ENCODE measurements at regions not wholly inside any gene's neighbourhood (a gene's known extent, or its start where the extent isn't known, plus 50 kb on each side); places are given as distances from the start of the nearest gene placed in this dataset.

- no peak for DNase-seq (ENCODE audit: low spot score)
- no peak for TF ChIP-seq CTCF (IDR thresholded peaks at IDR 0.05)
- Histone ChIP-seq H3K27ac (no peak overlapping the region), H3K4me3 (no peak overlapping the region)
Observed at GRCh38 chr9:96084331-96084734, 208.8 kb downstream of the ERCC6L2 start.

DNA sequence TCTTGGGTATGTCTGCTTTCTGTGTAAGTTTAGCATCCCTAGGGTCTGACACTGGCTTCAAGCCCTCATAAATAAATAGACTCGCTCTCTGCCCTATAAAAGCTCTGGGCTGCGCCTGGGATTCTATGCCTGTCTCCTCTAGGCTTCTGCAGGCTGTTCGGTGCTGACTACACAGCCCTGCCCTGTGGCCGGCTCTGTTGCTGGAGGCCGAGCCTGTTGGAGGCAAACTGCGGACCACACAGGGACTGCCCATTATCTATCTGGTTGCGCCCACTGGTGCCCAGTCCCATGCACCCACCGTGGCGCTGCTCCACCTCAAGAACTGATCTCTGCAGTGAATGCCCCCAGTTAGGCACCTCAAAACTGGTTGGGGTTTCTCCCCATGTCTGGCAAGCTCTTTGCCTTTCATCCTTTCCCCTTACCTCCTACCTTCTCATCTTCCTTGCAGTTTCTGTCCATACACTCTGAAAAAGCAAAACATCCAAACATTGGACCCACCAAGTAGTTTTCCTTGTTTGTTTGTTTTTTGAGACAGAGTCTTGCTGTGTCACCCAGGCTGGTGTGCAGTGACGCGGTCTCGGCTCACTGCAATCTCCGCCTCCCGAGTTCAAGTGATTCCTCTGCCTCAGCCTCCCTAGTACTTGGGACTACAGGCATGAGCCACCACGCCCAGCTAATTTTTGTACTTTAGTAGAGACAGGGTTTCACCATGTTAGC, 207.2 kb downstream of the ERCC6L2 start:
- TF ChIP-seq CTCF (IDR thresholded peaks at IDR 0.05): no peak

GRCh38 chr9:96080364-96080763, 204.9 kb downstream of the ERCC6L2 start:
- no peak for TF ChIP-seq CTCF (IDR thresholded peaks at IDR 0.05)
- Histone ChIP-seq H3K4me3 (no peak overlapping the region), H3K27ac (no peak overlapping the region)
- DNase-seq (ENCODE audit: low spot score): no peak

More for the DNA sequence above, 207.2 kb downstream of the ERCC6L2 start:
- Histone ChIP-seq H3K4me3 (no peak overlapping the region), H3K27ac (no peak overlapping the region)
- no peak for DNase-seq (ENCODE audit: low spot score)

GRCh38 chr9:96079779-96080178, 204.3 kb downstream of the ERCC6L2 start:
- no peak overlapping the region for H3K4me3 ChIP-seq

DNA sequence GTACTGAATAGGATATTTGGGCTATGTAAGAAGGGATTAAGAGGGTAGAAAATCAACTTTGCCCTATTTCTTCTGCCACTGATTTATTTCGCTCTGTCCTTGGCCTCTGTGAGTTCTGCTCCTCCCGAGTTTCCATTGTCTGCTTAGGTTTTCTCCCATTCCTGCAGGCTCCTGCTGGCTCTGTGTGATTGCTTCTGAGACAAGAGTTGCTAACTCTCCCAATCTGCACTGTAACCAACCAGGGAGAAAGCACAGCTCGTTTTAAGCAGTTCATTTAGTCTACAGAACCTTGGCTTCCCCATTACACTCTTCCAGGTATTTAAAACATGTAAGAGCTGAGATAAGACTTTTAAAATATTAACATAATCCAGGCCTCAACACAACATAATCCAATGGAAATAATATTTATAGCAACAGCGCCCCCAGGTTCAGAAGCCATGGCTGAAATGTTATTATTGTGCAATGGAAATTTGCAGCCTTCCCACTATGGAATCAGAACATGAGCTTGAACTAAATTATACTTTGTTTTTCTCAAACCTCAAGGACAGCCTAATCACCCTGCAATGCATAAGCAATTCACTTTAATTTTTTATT, 203.5 kb downstream of the ERCC6L2 start:
- Histone ChIP-seq H3K4me3 (no peak overlapping the region), H3K27ac (no peak overlapping the region)
- TF ChIP-seq CTCF (IDR thresholded peaks at IDR 0.05): no peak
- DNase-seq (ENCODE audit: low spot score): no peak

More at GRCh38 chr9:96079779-96080178, 204.3 kb downstream of the ERCC6L2 start:
- TF ChIP-seq CTCF (IDR thresholded peaks at IDR 0.05): no peak
- no peak for DNase-seq (ENCODE audit: low spot score)
- H3K27ac ChIP-seq: no peak overlapping the region

DNA sequence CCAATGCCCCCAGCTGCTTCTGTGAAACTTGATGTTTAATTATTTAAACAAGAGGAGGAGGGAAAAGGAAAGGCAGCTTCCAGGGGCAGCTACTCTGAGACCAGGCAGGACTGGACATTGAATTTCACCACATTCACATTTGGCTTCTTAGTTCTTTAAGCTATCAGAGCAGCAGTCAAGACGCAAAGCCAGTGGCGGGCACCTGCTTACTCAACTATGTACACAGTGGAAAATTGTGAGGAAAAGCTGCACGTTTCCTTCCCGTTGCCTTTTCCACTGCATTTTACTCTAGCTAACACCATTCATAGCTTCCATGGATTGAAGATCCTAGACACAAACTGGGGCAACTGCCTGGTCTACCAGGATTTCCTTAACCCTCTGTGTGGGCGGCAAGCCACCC, 200.3 kb downstream of the ERCC6L2 start:
- Histone ChIP-seq H3K4me3 (no peak overlapping the region), H3K27ac (no peak overlapping the region)
- no peak for DNase-seq (ENCODE audit: low spot score)
- no peak for TF ChIP-seq CTCF (IDR thresholded peaks at IDR 0.05)

DNA sequence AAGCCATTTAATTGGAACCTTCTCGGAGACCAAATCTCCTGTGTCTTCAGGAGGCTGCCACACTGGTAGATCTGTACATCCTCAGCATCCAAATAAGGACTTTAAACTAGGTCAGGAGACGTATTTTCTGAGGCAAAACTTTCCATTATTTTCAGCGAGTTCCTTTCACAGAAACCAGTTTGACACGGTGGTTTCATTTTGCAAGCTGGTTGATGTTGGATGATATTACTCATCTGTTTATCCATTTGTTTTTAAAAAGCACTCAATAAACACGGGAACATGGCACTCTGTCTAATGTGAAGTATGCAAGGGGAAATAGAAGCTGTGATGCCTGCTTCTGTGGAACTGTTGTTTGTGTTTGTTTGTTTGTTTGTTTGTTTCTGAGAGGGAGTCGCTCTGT, 199.6 kb downstream of the ERCC6L2 start:
- TF ChIP-seq CTCF (IDR thresholded peaks at IDR 0.05): no peak
- Histone ChIP-seq H3K4me3 (no peak overlapping the region), H3K27ac (no peak overlapping the region)
- DNase-seq (ENCODE audit: low spot score): no peak
